Cardiac septum (tissue), 1 donor: ENCODE measurements at regions not wholly inside any gene's neighbourhood (a gene's known extent, or its start where the extent isn't known, plus 50 kb on each side); places are given as distances from the start of the nearest gene placed in this dataset.
"Not testable (repeated sequence)": the region's sequence is repeated elsewhere in the genome, so short reads cannot be mapped to it uniquely, and the experiment has no call there.

Experiments
- DNase-seq: peaks from one replicate; pipeline ENCODE4 v3.0.0-alpha.2; 2020; ENCODE audit warnings: low spot score
- intact Hi-C: fragments of 100-400 bp; cut with DNase I; formaldehyde crosslinking; loops from one replicate; pipeline ENCODE4 v1.14.0; 2022
- donor health status: DM: no; HTN: no; CAD: no.

- intact Hi-C loops, result loop anchor here (2.0 kb wide), 1 partner anchor 23 kb away; no protein-coding TSS in a partner anchor
- no peak for DNase-seq
Measured at GRCh38 chr3:8319935-8320634, 181.5 kb upstream of the LMCD1 start.

GRCh38 chr3:8320711-8321458 lies 180.7 kb upstream of the LMCD1 start:
- intact Hi-C loops, result no loop called here
- no peak for DNase-seq

GRCh38 chr3:8324747-8325146 lies 176.9 kb upstream of the LMCD1 start:
- no peak for DNase-seq
- intact Hi-C loops, result loop anchor here (5.0 kb wide), 1 partner anchor 93 kb away; no protein-coding TSS in a partner anchor

- no peak for DNase-seq
- intact Hi-C loops, result loop anchor here (5.0 kb wide), 1 partner anchor 92 kb away; no protein-coding TSS in a partner anchor
Measured at GRCh38 chr3:8325306-8325705, 176.3 kb upstream of the LMCD1 start.

GRCh38 chr3:8325833-8326232 lies 175.8 kb upstream of the LMCD1 start:
- DNase-seq, result not testable (repeated sequence)
- intact Hi-C loops, result loop anchor here (5.0 kb wide), 1 partner anchor 91 kb away; no protein-coding TSS in a partner anchor

GRCh38 chr3:8327739-8328138 lies 173.9 kb upstream of the LMCD1 start:
- DNase-seq, result no peak
- intact Hi-C loops, result loop anchor here (5.0 kb wide), 1 partner anchor 90 kb away; no protein-coding TSS in a partner anchor

- DNase-seq, result no peak
- intact Hi-C loops, result loop anchor here (5.0 kb wide), 1 partner anchor 88 kb away; no protein-coding TSS in a partner anchor
Measured at GRCh38 chr3:8328967-8329366, 172.7 kb upstream of the LMCD1 start.

GRCh38 chr3:8329598-8329997 lies 172.0 kb upstream of the LMCD1 start:
- no peak for DNase-seq
- intact Hi-C loops, result loop anchor here (5.0 kb wide), 1 partner anchor 88 kb away; no protein-coding TSS in a partner anchor

- intact Hi-C loops, result no loop called here
- DNase-seq, result no peak
Measured at GRCh38 chr3:8336456-8336855, 165.2 kb upstream of the LMCD1 start.

- intact Hi-C loops, result no loop called here
- no peak for DNase-seq
Measured at GRCh38 chr3:8338424-8338823, 163.2 kb upstream of the LMCD1 start.

GRCh38 chr3:8341821-8342247 lies 159.8 kb upstream of the LMCD1 start:
- no peak for DNase-seq
- intact Hi-C loops, result loop anchor here (2.0 kb wide), 1 partner anchor 23 kb away; no protein-coding TSS in a partner anchor

- intact Hi-C loops, result loop anchor here (2.0 kb wide), 1 partner anchor 24 kb away; no protein-coding TSS in a partner anchor
- DNase-seq, result no peak
Measured at GRCh38 chr3:8343058-8343457, 158.6 kb upstream of the LMCD1 start.

- intact Hi-C loops, result no loop called here
- no peak for DNase-seq
Measured at GRCh38 chr3:8345398-8345797, 156.2 kb upstream of the LMCD1 start.

- DNase-seq, result no peak
- intact Hi-C loops, result no loop called here
Measured at GRCh38 chr3:8348076-8348475, 153.5 kb upstream of the LMCD1 start.

GRCh38 chr3:8352475-8352874 lies 149.1 kb upstream of the LMCD1 start:
- no peak for DNase-seq
- intact Hi-C loops, result no loop called here

- no peak for DNase-seq
- intact Hi-C loops, result no loop called here
Measured at GRCh38 chr3:8353364-8353763, 148.3 kb upstream of the LMCD1 start.

GRCh38 chr3:8355346-8355745 lies 146.3 kb upstream of the LMCD1 start:
- no peak for DNase-seq
- intact Hi-C loops, result no loop called here

GRCh38 chr3:8356066-8356465 lies 145.6 kb upstream of the LMCD1 start:
- intact Hi-C loops, DNase-seq: not testable (repeated sequence)

GRCh38 chr3:8357859-8358258 lies 143.8 kb upstream of the LMCD1 start:
- no peak for DNase-seq
- intact Hi-C loops, result no loop called here

GRCh38 chr3:8359133-8359532 lies 142.5 kb upstream of the LMCD1 start:
- no peak for DNase-seq
- intact Hi-C loops, result no loop called here

- intact Hi-C loops, result no loop called here
- DNase-seq, result no peak
Measured at GRCh38 chr3:8363200-8363599, 138.4 kb upstream of the LMCD1 start.
